H1 (cell line): ENCODE measurements at regions not wholly inside any gene's neighbourhood (a gene's known extent, or its start where the extent isn't known, plus 50 kb on each side); places are given as distances from the start of the nearest gene placed in this dataset.

Experiments used
- ATF3 ChIP-seq: IDR thresholded peaks from 2 replicates; pipeline ENCODE4 v1.6.1; 2011; ENCODE audit warnings: low read depth, mild to moderate bottlenecking, low read length; ENCODE audit not compliant: insufficient read depth
- CHD2 ChIP-seq: IDR thresholded peaks from 2 replicates; pipeline ENCODE4 v1.6.1; 2012; ENCODE audit warnings: low read length, improper control_type of control experiment
- CTCF ChIP-seq, 3 experiments: IDR thresholded peaks; 1 replicate in 2 of 3; 2 replicates in 1 of 3; pipeline versions ENCODE4 v1.5.1 to v1.6.1; 2011; ENCODE audit warnings: low read length in 3 of 3, mild to moderate bottlenecking in 3 of 3, inconsistent platforms in 2 of 3, low read depth in 1 of 3, moderate library complexity in 1 of 3; ENCODE audit not compliant: insufficient read depth in 1 of 3; ENCODE audit errors: control extremely low read depth in 1 of 3
- E2F6 ChIP-seq: IDR thresholded peaks from 2 replicates; pipeline ENCODE4 v1.6.1; 2012; ENCODE audit warnings: inconsistent platforms
- EGR1 ChIP-seq: IDR thresholded peaks from 2 replicates; pipeline ENCODE4 v1.6.1; 2011; ENCODE audit warnings: low read depth, low read length, borderline replicate concordance
- EP300 ChIP-seq, 2 experiments: IDR thresholded peaks; 1 replicate in 1 of 2; 2 replicates in 1 of 2; pipeline ENCODE4 v1.6.1; 2011 to 2012; ENCODE audit warnings: low read depth in 2 of 2, low read length in 2 of 2, mild to moderate bottlenecking in 2 of 2, borderline replicate concordance in 1 of 2, inconsistent platforms in 1 of 2, moderate library complexity in 1 of 2
- EZH2 ChIP-seq: fragments of 200-600 bp; sonication (generic); IDR thresholded peaks from 2 replicates; pipeline ENCODE4 v1.7.1; 2012; ENCODE audit warnings: low read depth, mild to moderate bottlenecking, moderate library complexity, low read length, inconsistent platforms; ENCODE audit not compliant: severe bottlenecking
- HDAC6 ChIP-seq: IDR thresholded peaks from one replicate; pipeline ENCODE4 v1.7.1; 2012; ENCODE audit warnings: low read depth, mild to moderate bottlenecking, inconsistent platforms, low read length, moderate library complexity
- POLR2AphosphoS5 ChIP-seq: IDR thresholded peaks from 2 replicates; pipeline ENCODE4 v1.6.1; 2011; ENCODE audit warnings: low read depth, low read length
- RXRA ChIP-seq: IDR thresholded peaks from 2 replicates; pipeline ENCODE4 v1.6.1; 2011; ENCODE audit warnings: low read depth, mild to moderate bottlenecking, low read length, moderate library complexity; ENCODE audit not compliant: insufficient read depth
- TAF1 ChIP-seq: IDR thresholded peaks from 2 replicates; pipeline ENCODE4 v1.6.1; 2011; ENCODE audit warnings: mild to moderate bottlenecking, low read depth, low read length
- TAF7 ChIP-seq: optimal IDR thresholded peaks from 2 replicates; pipeline ENCODE3; 2011; ENCODE audit warnings: low read depth, mild to moderate bottlenecking, inconsistent platforms, low read length, moderate library complexity, borderline replicate concordance
- TEAD4 ChIP-seq: IDR thresholded peaks from 2 replicates; pipeline ENCODE4 v1.6.1; 2012; ENCODE audit warnings: low read depth, low read length, inconsistent platforms, mixed read lengths

GRCh38 chr7:4483851-4484250 lies 198.2 kb upstream of the FOXK1 start:
- TF ChIP-seq CTCF (IDR thresholded peaks at IDR 0.05; ENCODE audit: control extremely low read depth in 1 of 3, insufficient read depth in 1 of 3, low read depth in 1 of 3, low read length in 3 of 3) = no peak
- TF ChIP-seq E2F6 = no peak
- no peak for TF ChIP-seq EGR1
- no peak for TF ChIP-seq RXRA
- no peak for TF ChIP-seq EZH2
- TF ChIP-seq HDAC6 = no peak
- no peak for TF ChIP-seq POLR2AphosphoS5
- TF ChIP-seq EP300 (IDR thresholded peaks at IDR 0.05; ENCODE audit: borderline replicate concordance in 1 of 2, low read depth in 2 of 2, low read length in 2 of 2) = no peak
- TF ChIP-seq TAF7 = no peak
- no peak for TF ChIP-seq TAF1
- no peak for TF ChIP-seq TEAD4
- TF ChIP-seq ATF3 = no peak
- no peak for TF ChIP-seq CHD2
